Right lobe of liver (tissue), 4 donors: ENCODE measurements at regions not wholly inside any gene's neighbourhood (a gene's known extent, or its start where the extent isn't known, plus 50 kb on each side); places are given as distances from the start of the nearest gene placed in this dataset.

Experiments used
- POLR2A ChIP-seq: fragments of 450-650 bp; IDR thresholded peaks from one replicate; pipeline ENCODE4 v1.6.1; 2017; ENCODE audit warnings: antibody characterized with exemption, mild to moderate bottlenecking
- TF ChIP-seq, protein P1 (sequence below), 4 donors: fragments of 200-600 bp in 3 of 4; fragments of 450-650 bp in 1 of 4; IDR thresholded peaks; one replicate each; pipeline versions ENCODE4 v1.5.1 to v1.8.0; 2016 to 2022; ENCODE audit warnings: antibody characterized with exemption in 4 of 4, mild to moderate bottlenecking in 2 of 4
- donor health status: DM: no; HTN: no; CAD: no.
- donor health status: DM: no; HTN: no; CAD: no.
- donor health status: DM: no; HTN: yes; CAD: no.

DNA sequence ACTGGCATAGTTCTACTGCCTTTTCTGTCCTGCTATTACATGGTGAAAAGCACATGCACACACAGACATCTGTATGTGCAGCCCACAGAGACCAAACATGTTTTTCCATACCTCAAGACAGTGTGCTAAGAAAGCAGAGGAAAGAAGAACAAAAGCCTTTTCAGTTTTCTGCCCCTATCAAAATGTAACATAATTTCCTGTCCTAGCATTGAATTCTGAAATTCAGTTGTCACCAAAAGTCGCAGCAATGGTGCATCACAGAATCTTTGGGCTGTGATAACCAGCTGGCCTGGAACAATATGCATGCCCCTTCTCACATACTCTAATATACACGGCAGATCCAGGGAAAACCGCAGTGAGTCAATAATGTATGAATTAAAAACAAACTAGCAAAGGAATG lies 153.8 kb upstream of the RAP2B start:
- TF ChIP-seq, protein P1, sequence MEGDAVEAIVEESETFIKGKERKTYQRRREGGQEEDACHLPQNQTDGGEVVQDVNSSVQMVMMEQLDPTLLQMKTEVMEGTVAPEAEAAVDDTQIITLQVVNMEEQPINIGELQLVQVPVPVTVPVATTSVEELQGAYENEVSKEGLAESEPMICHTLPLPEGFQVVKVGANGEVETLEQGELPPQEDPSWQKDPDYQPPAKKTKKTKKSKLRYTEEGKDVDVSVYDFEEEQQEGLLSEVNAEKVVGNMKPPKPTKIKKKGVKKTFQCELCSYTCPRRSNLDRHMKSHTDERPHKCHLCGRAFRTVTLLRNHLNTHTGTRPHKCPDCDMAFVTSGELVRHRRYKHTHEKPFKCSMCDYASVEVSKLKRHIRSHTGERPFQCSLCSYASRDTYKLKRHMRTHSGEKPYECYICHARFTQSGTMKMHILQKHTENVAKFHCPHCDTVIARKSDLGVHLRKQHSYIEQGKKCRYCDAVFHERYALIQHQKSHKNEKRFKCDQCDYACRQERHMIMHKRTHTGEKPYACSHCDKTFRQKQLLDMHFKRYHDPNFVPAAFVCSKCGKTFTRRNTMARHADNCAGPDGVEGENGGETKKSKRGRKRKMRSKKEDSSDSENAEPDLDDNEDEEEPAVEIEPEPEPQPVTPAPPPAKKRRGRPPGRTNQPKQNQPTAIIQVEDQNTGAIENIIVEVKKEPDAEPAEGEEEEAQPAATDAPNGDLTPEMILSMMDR (IDR thresholded peaks at IDR 0.05) = no peak
- no peak for TF ChIP-seq POLR2A
